ENCODE measurements at regions not wholly inside any gene's neighbourhood (a gene's known extent, or its start where the extent isn't known, plus 50 kb on each side); places are given as distances from the start of the nearest gene placed in this dataset.

DNA sequence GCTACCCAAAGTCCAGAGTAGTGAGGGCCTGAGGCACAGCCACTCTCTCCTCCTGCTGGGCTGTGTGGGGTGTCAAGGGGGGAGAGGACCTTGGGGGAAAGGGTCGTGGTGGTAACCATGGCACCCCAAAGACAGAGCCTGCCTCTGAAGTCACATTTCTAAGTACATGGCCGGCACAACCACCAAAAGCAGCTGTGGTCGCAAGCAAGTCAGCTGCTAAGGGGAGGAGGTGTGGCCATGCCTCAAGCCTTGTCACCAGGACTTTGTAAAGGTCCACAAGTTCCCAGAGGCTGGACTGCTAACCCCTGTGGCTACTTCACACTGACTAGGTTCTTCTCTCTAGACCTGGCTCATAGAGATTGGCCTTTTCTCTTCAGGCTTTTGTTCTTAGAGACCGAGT is 310.6 kb downstream of the LMX1A start:
- TF ChIP-seq, protein P1, sequence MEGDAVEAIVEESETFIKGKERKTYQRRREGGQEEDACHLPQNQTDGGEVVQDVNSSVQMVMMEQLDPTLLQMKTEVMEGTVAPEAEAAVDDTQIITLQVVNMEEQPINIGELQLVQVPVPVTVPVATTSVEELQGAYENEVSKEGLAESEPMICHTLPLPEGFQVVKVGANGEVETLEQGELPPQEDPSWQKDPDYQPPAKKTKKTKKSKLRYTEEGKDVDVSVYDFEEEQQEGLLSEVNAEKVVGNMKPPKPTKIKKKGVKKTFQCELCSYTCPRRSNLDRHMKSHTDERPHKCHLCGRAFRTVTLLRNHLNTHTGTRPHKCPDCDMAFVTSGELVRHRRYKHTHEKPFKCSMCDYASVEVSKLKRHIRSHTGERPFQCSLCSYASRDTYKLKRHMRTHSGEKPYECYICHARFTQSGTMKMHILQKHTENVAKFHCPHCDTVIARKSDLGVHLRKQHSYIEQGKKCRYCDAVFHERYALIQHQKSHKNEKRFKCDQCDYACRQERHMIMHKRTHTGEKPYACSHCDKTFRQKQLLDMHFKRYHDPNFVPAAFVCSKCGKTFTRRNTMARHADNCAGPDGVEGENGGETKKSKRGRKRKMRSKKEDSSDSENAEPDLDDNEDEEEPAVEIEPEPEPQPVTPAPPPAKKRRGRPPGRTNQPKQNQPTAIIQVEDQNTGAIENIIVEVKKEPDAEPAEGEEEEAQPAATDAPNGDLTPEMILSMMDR (IDR thresholded peaks at IDR 0.05; ENCODE audit: extremely low read depth in 1 of 2, insufficient read depth in 1 of 2, low read depth in 1 of 2, low read length in 2 of 2), result no peak
- no peak for TF ChIP-seq FOS (IDR thresholded peaks at IDR 0.05; ENCODE audit: borderline replicate concordance, insufficient read depth, low read length)

All from endothelial cell of umbilical vein (primary cell).